RWPE2 (cell line): ENCODE measurements at regions not wholly inside any gene's neighbourhood (a gene's known extent, or its start where the extent isn't known, plus 50 kb on each side); places are given as distances from the start of the nearest gene placed in this dataset.

Experiments used
- ATAC-seq: fragments of 200-7000 bp; cut with Tn5 transposase; 3 replicates; pipeline ENCODE4 v1.9.1; 2021; ENCODE audit warnings: low read depth
- DNase-seq: peaks from one replicate; pipeline ENCODE4 v3.0.0-alpha.2; 2020; ENCODE audit warnings: low spot score
- H3K27ac ChIP-seq: fragments of 450-650 bp; 2 replicates; pipeline ENCODE4 v1.5.1; 2017; ENCODE audit warnings: mild to moderate bottlenecking; ENCODE audit not compliant: poor library complexity, severe bottlenecking
- H3K27me3 ChIP-seq: fragments of 250-450 bp; sonication (Bioruptor Pico); 2 replicates; pipeline ENCODE4 v1.5.1; 2021; ENCODE audit warnings: mild to moderate bottlenecking, moderate library complexity; ENCODE audit not compliant: insufficient read depth, poor library complexity, severe bottlenecking
- H3K36me3 ChIP-seq: fragments of 250-450 bp; sonication (Bioruptor Pico); 2 replicates; pipeline ENCODE4 v1.5.1; 2020; ENCODE audit warnings: low read depth, mild to moderate bottlenecking, moderate library complexity
- H3K4me1 ChIP-seq: fragments of 250-450 bp; sonication (Bioruptor Pico); 2 replicates; pipeline ENCODE4 v1.5.1; 2021; ENCODE audit warnings: mild to moderate bottlenecking, moderate library complexity; ENCODE audit not compliant: insufficient read depth, poor library complexity, severe bottlenecking
- H3K4me3 ChIP-seq: fragments of 250-450 bp; sonication (Bioruptor Pico); 2 replicates; pipeline ENCODE4 v1.5.1; 2021; ENCODE audit warnings: mild to moderate bottlenecking, moderate library complexity; ENCODE audit not compliant: severe bottlenecking
- H3K9me3 ChIP-seq: fragments of 250-450 bp; sonication (Bioruptor Pico); 2 replicates; pipeline ENCODE4 v1.5.1; 2021; ENCODE audit warnings: mild to moderate bottlenecking, moderate library complexity; ENCODE audit not compliant: severe bottlenecking
- CTCF ChIP-seq: fragments of 450-650 bp; IDR thresholded peaks from one replicate; pipeline ENCODE4 v1.5.1; 2017; ENCODE audit warnings: mild to moderate bottlenecking, moderate library complexity; ENCODE audit not compliant: poor library complexity, severe bottlenecking

GRCh38 chr19:31072451-31072850 is 276.8 kb downstream of the TSHZ3 start:
- ATAC-seq (no peak), DNase-seq (no peak)
- Histone ChIP-seq H3K36me3 (no peaks in the 10 kb centered on the region), H3K27ac (no peak overlapping the region), H3K27me3 (peaks cover 4% of the 10 kb centered on the region), H3K9me3 (no peaks in the 10 kb centered on the region), H3K4me1 (no peaks in the 10 kb centered on the region), H3K4me3 (no peak overlapping the region)
- TF ChIP-seq CTCF = no peak

- Histone ChIP-seq H3K9me3 (no peaks in the 10 kb centered on the region), H3K36me3 (no peaks in the 10 kb centered on the region), H3K4me1 (peaks cover 6% of the 10 kb centered on the region), H3K4me3 (no peak overlapping the region), H3K27me3 (peaks cover 4% of the 10 kb centered on the region), H3K27ac (no peak overlapping the region)
- DNase-seq (no peak), ATAC-seq (no peak)
- no peak for TF ChIP-seq CTCF
Measured at GRCh38 chr19:31071136-31071855, 277.9 kb downstream of the TSHZ3 start.

- H3K4me1 ChIP-seq = peaks cover 12% of the 10 kb centered on the region
Measured at GRCh38 chr19:31070146-31071065, 278.8 kb downstream of the TSHZ3 start.

GRCh38 chr19:31068268-31068667 is 281.0 kb downstream of the TSHZ3 start:
- H3K4me3 ChIP-seq = no peak overlapping the region
- H3K9me3 ChIP-seq = no peaks in the 10 kb centered on the region
- ATAC-seq = no peak
- no peak overlapping the region for H3K27ac ChIP-seq
- H3K27me3 ChIP-seq = no peaks in the 10 kb centered on the region
- H3K4me1 ChIP-seq = peaks cover 12% of the 10 kb centered on the region
- TF ChIP-seq CTCF = no peak
- no peaks in the 10 kb centered on the region for H3K36me3 ChIP-seq
- no peak for DNase-seq

More at GRCh38 chr19:31070146-31071065, 278.8 kb downstream of the TSHZ3 start:
- ATAC-seq = no peak
- no peak for TF ChIP-seq CTCF
- DNase-seq = no peak
- no peaks in the 10 kb centered on the region for H3K36me3 ChIP-seq
- H3K27me3 ChIP-seq = peaks cover 4% of the 10 kb centered on the region
- no peak overlapping the region for H3K4me3 ChIP-seq
- H3K9me3 ChIP-seq = no peaks in the 10 kb centered on the region
- no peak overlapping the region for H3K27ac ChIP-seq
